ENCODE measurements at regions not wholly inside any gene's neighbourhood (a gene's known extent, or its start where the extent isn't known, plus 50 kb on each side); places are given as distances from the start of the nearest gene placed in this dataset.

DNA sequence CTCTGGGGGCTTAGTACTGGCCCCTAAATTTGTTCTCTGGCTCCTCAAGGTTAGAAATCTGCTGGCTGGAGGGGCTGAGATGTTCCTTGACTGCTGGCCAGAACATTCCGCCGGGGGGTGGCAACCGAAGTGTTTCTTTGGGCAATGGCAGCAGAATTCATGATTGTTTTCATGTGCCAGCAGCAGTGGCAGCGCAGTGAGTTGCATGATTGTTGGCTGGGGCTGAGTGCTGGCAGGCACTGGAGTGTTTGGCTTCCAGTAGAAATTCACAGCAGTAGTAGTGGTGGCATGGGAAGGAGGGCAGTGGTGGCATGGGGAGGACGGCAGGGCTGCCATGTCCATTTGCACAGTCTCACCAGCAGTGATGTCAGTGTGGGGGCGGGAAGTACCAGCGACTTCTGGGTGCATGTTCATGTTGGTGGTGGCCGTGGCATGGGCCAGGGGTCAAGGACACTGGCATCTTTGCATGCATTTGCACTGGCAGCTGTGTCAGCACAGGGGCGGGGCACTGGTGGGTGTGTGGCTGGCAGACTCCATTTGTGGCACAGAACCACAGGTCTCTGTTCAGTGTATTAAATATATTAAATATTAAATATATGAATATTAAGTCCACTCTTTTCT lies 130.6 kb upstream of the CDH7 start:
- TF ChIP-seq EZH2phosphoT487 (IDR thresholded peaks at IDR 0.05; ENCODE audit: low read length) (no peak), EZH2 (optimal IDR thresholded peaks at IDR 0.05; ENCODE audit: low read depth, low read length) (no peak), CTCF (IDR thresholded peaks at IDR 0.05; ENCODE audit: low read length) (no peak)

DNA sequence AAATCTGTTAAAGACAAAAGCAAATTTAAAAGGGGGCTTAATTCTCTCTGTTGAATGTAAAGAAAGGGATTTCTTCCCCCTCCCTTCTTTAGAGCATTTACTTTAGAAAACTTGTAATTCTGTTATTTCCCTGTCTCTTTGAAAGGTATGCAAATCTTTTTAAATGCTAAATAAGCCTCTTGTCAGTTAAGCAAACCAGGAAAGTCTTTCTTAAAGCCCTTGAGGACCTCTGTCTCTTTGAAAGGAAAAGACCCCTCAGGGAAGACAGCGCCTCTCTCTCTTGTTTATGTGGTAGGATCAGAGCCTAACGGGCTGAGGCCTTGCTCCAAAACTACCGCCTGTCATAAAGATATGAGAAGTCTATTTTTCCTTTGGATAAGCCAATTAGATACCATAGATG lies 139.9 kb upstream of the CDH7 start:
- Histone ChIP-seq H3K4me3 (ENCODE audit: low read length) (no peak overlapping the region), H3K9me3 (replicated peaks; ENCODE audit: insufficient read depth, low read length) (no peaks in the 10 kb centered on the region), H3K36me3 (replicated peaks; ENCODE audit: insufficient read depth, low read length) (no peaks in the 10 kb centered on the region), H3K4me1 (ENCODE audit: low read length) (no peaks in the 10 kb centered on the region), H3K9me2 (replicated peaks; ENCODE audit: insufficient read depth, low read length) (no peaks in the 10 kb centered on the region), H2AFZ (ENCODE audit: low read length) (no peak overlapping the region), H3K27me3 (replicated peaks; ENCODE audit: insufficient read depth, low read length) (no peaks in the 10 kb centered on the region), H3K27ac (ENCODE audit: low read length) (no peak overlapping the region), H3K9ac (ENCODE audit: low read length) (no peak overlapping the region), H3F3A (ENCODE audit: insufficient read depth, low read length) (no peaks in the 10 kb centered on the region), H3K4me2 (ENCODE audit: low read depth, low read length) (no peak overlapping the region), H3K79me2 (ENCODE audit: low read length) (no peaks in the 10 kb centered on the region), H4K20me1 (ENCODE audit: insufficient read depth, low read length) (no peaks in the 10 kb centered on the region)
- no peak for DNase-seq
- TF ChIP-seq CTCF (IDR thresholded peaks at IDR 0.05; ENCODE audit: low read length) (no peak), EZH2phosphoT487 (IDR thresholded peaks at IDR 0.05; ENCODE audit: low read length) (no peak), EZH2 (optimal IDR thresholded peaks at IDR 0.05; ENCODE audit: low read depth, low read length) (no peak)

More for the DNA sequence above, 130.6 kb upstream of the CDH7 start:
- Histone ChIP-seq H3K9ac (ENCODE audit: low read length) (no peak overlapping the region), H3K27me3 (replicated peaks; ENCODE audit: insufficient read depth, low read length) (no peaks in the 10 kb centered on the region), H3K4me1 (ENCODE audit: low read length) (no peaks in the 10 kb centered on the region), H3K79me2 (ENCODE audit: low read length) (no peaks in the 10 kb centered on the region), H2AFZ (ENCODE audit: low read length) (no peak overlapping the region), H4K20me1 (ENCODE audit: insufficient read depth, low read length) (no peaks in the 10 kb centered on the region), H3K9me3 (replicated peaks; ENCODE audit: insufficient read depth, low read length) (no peaks in the 10 kb centered on the region), H3K4me2 (ENCODE audit: low read depth, low read length) (no peak overlapping the region), H3K4me3 (ENCODE audit: low read length) (no peak overlapping the region), H3K27ac (ENCODE audit: low read length) (no peak overlapping the region), H3K36me3 (replicated peaks; ENCODE audit: insufficient read depth, low read length) (no peaks in the 10 kb centered on the region), H3K9me2 (replicated peaks; ENCODE audit: insufficient read depth, low read length) (no peaks in the 10 kb centered on the region), H3F3A (ENCODE audit: insufficient read depth, low read length) (no peaks in the 10 kb centered on the region)
- no peak for DNase-seq

GRCh38 chr18:65608471-65608870 lies 142.3 kb upstream of the CDH7 start:
- Histone ChIP-seq H3K4me2 (ENCODE audit: low read depth, low read length) (no peak overlapping the region), H4K20me1 (ENCODE audit: insufficient read depth, low read length) (no peaks in the 10 kb centered on the region), H3K9me2 (replicated peaks; ENCODE audit: insufficient read depth, low read length) (no peaks in the 10 kb centered on the region), H3K9me3 (replicated peaks; ENCODE audit: insufficient read depth, low read length) (no peaks in the 10 kb centered on the region), H3K4me3 (ENCODE audit: low read length) (no peak overlapping the region), H3K9ac (ENCODE audit: low read length) (no peak overlapping the region), H3F3A (ENCODE audit: insufficient read depth, low read length) (no peaks in the 10 kb centered on the region), H3K36me3 (replicated peaks; ENCODE audit: insufficient read depth, low read length) (no peaks in the 10 kb centered on the region), H3K27me3 (replicated peaks; ENCODE audit: insufficient read depth, low read length) (no peaks in the 10 kb centered on the region), H3K4me1 (ENCODE audit: low read length) (no peaks in the 10 kb centered on the region), H2AFZ (ENCODE audit: low read length) (no peak overlapping the region), H3K79me2 (ENCODE audit: low read length) (no peaks in the 10 kb centered on the region), H3K27ac (ENCODE audit: low read length) (no peak overlapping the region)
- DNase-seq = no peak
- no peak for TF ChIP-seq EZH2phosphoT487 (IDR thresholded peaks at IDR 0.05; ENCODE audit: low read length)
- no peak for TF ChIP-seq CTCF (IDR thresholded peaks at IDR 0.05; ENCODE audit: low read length)
- TF ChIP-seq EZH2 (optimal IDR thresholded peaks at IDR 0.05; ENCODE audit: low read depth, low read length) = no peak

Measured in MM.1S (cell line).